Ammon's horn (tissue), 1 donor: ENCODE measurements at regions not wholly inside any gene's neighbourhood (a gene's known extent, or its start where the extent isn't known, plus 50 kb on each side); places are given as distances from the start of the nearest gene placed in this dataset.
"Not testable (repeated sequence)": the region's sequence is repeated elsewhere in the genome, so short reads cannot be mapped to it uniquely, and the experiment has no call there.

Source experiments
- DNase-seq: peaks from one replicate; pipeline ENCODE4 v3.0.0-alpha.2; 2016; ENCODE audit warnings: low spot score

GRCh38 chr2:167582619-167583018 lies 664.8 kb downstream of the STK39 start:
- DNase-seq: no peak

DNA sequence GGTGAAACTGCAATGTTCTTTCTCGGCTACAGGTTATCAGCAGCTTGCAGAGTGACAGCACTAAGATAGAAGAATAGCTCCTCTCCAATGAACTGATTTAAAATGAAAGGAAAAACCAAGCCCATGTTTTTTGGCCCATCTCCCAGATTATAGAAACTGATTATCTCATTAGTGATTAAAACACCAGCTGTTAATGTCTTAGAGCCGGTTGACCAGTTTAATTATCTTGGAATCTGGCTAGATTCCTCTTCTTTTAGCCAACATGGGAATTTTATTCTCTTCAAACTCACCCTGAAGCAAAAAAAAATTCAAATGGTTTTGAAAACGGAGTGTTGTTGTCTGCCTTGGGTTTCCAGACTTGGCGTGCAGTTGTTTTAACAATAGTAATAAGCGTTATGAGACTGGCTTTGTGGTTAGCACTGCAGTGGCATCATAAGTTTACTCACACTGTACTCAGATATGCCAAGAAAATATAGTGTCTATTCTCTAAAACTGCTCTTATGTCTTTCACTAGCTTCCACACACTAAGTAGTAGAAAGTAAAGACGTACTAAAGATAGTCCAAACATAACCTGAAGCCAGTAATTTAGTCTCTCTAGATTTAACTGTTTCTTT lies 665.3 kb downstream of the STK39 start:
- peak; percentile 10 for DNase-seq

GRCh38 chr2:167579826-167580225 lies 667.6 kb downstream of the STK39 start:
- no peak for DNase-seq

- DNase-seq: no peak
Measured at GRCh38 chr2:167575276-167575675, 672.1 kb downstream of the STK39 start.

DNA sequence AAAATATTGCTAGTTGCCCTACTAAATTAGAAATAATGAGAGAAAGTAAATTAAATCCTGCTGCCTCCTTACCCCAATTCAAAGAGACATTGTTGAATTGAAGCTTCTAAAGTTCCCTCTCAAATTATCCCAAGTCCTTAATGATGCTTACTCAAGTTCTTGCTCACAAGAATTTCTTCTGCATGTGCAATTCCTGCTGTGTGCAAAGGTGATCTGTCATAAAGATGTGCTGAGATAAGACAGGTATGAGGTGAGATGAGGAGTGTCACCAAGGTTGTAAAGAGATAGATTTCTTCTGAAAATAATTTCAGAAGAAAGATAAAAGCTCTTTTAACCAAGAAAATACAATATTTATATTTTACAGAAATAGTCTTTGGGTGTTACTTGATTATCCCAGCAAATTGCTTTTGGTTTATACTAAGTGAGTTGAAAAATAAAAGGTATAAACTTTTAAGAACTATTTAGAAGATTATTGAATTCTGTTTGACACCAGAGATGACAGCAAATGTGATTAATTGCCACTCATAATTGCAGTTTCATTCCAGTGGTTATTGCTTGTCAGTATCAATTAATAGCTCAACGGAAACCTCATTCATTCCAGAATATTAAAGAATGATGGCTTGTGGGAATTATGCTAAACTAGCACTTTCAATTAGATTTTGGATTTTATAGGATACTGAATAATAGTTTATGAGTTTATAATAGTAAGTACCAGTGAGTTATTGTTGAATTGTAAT lies 674.3 kb downstream of the STK39 start:
- DNase-seq: no peak

- DNase-seq: no peak
Measured at GRCh38 chr2:167570370-167570769, 677.0 kb downstream of the STK39 start.

- DNase-seq: not testable (repeated sequence)
Measured at GRCh38 chr2:167563885-167564619, 675.8 kb downstream of the XIRP2 start.

DNA sequence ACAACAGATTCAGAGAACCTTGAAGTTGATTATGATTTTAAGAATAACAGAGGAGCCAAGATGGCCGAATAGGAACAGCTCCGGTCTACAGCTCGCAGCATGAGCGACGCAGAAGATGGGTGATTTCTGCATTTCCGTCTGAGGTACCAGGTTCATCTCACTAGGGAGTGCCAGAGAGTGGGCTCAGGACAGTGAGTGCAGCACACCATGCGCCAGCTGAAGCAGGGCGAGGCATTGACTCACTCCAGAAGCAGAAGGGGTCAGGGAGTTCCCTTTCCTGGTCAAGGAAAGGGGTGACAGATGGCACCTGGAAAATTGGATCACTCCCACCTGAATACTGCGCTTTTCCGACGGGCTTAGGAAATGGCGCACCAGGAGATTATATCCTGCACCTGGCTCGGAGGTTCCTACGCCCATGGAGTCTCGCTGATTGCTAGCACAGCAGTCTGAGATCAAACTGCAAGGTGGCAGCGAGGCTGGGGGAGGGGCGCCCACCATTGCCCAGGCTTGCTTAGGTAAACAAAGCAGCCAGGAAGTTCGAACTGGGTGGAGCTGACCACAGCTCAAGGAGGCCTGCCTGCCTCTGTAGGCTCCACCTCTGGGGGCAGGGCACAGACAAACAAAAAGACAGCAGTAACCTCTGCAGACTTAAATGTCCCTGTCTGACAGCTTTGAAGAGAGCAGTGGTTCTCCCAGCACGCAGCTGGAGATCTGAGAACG lies 670.2 kb downstream of the XIRP2 start:
- not testable (repeated sequence) for DNase-seq

GRCh38 chr2:167555098-167555720 lies 666.9 kb downstream of the XIRP2 start:
- DNase-seq: no peak

- DNase-seq: no peak
Measured at GRCh38 chr2:167553635-167554034, 665.4 kb downstream of the XIRP2 start.

GRCh38 chr2:167551416-167551815 lies 663.1 kb downstream of the XIRP2 start:
- no peak for DNase-seq

DNA sequence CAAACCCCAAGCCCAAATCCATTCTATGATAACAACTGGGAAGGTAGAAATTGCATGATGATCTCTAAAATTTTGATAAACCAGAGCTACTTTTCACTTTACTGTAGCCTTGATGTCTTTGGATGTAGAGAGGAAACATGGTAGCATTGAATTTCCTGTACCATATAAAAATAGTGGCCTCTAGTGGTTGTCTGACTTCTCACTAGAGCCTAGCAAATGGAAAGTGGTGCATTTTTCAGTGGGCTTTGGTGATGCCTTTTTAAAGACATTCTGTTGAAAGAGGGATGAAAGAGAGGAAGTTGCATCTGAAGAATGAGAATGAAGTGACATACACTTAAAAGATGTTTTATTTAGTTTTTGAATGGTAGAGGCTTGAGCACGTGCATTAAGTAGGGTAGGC lies 662.2 kb downstream of the XIRP2 start:
- DNase-seq: no peak

- no peak for DNase-seq
Measured at GRCh38 chr2:167548396-167548795, 660.1 kb downstream of the XIRP2 start.

- no peak for DNase-seq
Measured at GRCh38 chr2:167544602-167545001, 656.3 kb downstream of the XIRP2 start.

GRCh38 chr2:167543721-167544120 lies 655.4 kb downstream of the XIRP2 start:
- no peak for DNase-seq

DNA sequence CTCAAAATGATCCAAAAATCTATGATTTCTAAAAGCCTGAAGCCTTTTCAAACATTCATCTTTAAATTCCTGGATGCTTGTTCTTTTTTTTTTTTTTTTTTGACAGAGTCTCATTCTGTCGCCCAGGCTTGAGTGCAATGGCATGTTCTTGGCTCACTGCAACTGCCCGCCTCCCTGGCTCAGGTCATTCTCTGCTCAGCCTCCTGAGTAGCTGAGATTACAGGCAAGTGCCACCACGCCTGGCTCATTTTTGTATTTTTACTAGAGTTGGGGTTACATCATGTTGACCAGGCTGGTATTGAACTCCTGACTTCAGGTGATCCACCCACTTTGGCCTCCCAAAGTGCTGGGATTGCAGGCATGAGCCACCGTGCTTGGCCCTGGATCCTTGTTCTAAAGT lies 649.5 kb downstream of the XIRP2 start:
- DNase-seq: no peak

DNA sequence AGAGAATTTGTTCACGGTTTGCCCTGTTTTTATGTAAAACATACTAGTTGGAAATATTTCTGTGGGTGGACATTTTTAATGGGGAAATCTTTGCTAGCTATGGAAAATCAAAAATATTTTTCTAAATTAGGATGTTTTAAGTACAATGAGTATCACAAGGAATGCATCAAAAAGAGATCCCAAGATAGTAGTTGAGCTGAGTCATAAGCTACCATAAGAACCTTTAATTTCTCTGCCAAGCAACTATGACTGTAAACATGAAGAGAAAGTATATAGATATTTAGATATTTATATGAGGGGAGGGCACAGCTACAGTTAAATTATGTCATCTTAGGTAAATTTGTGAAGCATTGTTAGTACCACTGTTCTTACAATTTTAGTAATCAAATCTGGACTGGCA lies 646.2 kb downstream of the XIRP2 start:
- no peak for DNase-seq

DNA sequence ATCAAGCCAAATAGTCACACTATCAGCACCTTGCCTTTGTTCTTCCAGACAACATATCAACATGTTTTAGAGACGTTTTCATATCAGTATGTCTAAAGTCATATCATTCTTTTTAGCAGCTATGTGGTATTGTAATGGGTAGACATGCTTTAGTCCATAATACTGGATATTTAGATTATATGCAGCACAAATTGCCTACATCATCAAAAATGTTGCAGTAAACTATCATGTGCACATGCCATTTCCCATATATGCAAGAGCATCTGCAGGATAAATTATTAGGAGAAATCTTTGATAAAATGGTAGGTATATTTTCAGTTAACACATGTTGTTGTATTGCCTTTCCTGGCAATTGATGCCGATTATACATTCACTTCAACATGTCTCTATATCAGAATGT lies 636.5 kb downstream of the XIRP2 start:
- DNase-seq: no peak

GRCh38 chr2:167510071-167510759 lies 621.9 kb downstream of the XIRP2 start:
- no peak for DNase-seq

GRCh38 chr2:167509586-167509985 lies 621.3 kb downstream of the XIRP2 start:
- no peak for DNase-seq

- DNase-seq: no peak
Measured at GRCh38 chr2:167508709-167509108, 620.4 kb downstream of the XIRP2 start.
